ENCODE measurements at regions not wholly inside any gene's neighbourhood (a gene's known extent, or its start where the extent isn't known, plus 50 kb on each side); places are given as distances from the start of the nearest gene placed in this dataset.

GRCh38 chr7:46450886-46451285, 529.8 kb upstream of the IGFBP3 start:
- Histone ChIP-seq H3K4me3 (no peak overlapping the region), H3K36me3 (no peaks in the 10 kb centered on the region), H3K27ac (no peak overlapping the region), H3K9me3 (no peaks in the 10 kb centered on the region), H3K4me1 (peaks cover 0 to 2% of the 10 kb centered on the region in 2 donors), H3K27me3 (no peaks in the 10 kb centered on the region)
- no peak for DNase-seq (ENCODE audit: low spot score in 2 of 2)
- TF ChIP-seq, protein P1, sequence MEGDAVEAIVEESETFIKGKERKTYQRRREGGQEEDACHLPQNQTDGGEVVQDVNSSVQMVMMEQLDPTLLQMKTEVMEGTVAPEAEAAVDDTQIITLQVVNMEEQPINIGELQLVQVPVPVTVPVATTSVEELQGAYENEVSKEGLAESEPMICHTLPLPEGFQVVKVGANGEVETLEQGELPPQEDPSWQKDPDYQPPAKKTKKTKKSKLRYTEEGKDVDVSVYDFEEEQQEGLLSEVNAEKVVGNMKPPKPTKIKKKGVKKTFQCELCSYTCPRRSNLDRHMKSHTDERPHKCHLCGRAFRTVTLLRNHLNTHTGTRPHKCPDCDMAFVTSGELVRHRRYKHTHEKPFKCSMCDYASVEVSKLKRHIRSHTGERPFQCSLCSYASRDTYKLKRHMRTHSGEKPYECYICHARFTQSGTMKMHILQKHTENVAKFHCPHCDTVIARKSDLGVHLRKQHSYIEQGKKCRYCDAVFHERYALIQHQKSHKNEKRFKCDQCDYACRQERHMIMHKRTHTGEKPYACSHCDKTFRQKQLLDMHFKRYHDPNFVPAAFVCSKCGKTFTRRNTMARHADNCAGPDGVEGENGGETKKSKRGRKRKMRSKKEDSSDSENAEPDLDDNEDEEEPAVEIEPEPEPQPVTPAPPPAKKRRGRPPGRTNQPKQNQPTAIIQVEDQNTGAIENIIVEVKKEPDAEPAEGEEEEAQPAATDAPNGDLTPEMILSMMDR (IDR thresholded peaks at IDR 0.05), result no peak
- intact Hi-C loops (cut with DNase I), result loop anchor here (10.0 kb wide), 1 partner anchor 154 kb away; no protein-coding TSS in a partner anchor

DNA sequence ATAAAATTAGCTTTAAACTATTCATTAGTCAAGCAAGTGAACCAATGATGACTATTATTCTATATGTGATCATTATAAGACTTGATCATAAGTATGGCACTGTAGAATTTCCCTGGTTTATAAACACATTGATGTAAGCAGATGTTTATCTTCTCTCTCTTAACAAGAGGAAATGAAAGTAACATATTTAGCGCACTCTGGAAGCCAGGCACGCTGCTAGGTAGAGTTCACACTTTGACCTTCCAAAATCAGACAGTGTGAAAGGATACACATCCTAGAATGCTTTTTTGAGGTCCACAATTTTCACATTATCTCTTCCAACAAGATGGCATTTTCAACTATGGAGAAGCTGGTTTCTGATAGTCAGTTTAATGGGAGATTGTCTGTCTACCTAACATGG, 529.4 kb upstream of the IGFBP3 start:
- TF ChIP-seq, protein P1 (IDR thresholded peaks at IDR 0.05), result no peak
- intact Hi-C loops (cut with DNase I), result loop anchor here (10.0 kb wide), 1 partner anchor 154 kb away; no protein-coding TSS in a partner anchor
- Histone ChIP-seq H3K4me3 (no peak overlapping the region), H3K36me3 (no peaks in the 10 kb centered on the region), H3K27ac (no peak overlapping the region), H3K4me1 (no peaks in the 10 kb centered on the region), H3K9me3 (no peaks in the 10 kb centered on the region), H3K27me3 (no peaks in the 10 kb centered on the region)
- DNase-seq (ENCODE audit: low spot score in 2 of 2), result no peak

DNA sequence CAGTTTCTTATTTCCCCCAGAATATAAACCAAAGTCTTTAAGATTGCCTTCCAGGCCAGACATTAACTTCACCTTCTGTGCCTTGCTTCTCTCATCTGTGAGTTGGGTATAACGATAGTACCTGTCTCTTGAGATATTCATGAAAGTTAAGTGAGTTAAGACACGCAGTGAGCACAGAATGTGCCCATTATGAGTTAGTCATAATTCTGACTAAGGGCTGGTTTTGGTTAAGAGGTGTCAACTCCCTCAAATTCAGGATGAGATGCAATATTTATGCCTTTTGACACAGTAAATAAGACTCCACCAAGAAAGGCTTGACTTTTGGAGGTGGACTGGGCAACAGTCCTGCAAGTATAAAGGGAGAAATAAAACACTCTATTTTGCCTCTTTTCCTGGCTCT, 528.7 kb upstream of the IGFBP3 start:
- intact Hi-C loops (cut with DNase I), result loop anchor here (10.0 kb wide), 1 partner anchor 155 kb away; no protein-coding TSS in a partner anchor
- DNase-seq (ENCODE audit: low spot score in 2 of 2), result no peak
- TF ChIP-seq, protein P1 (IDR thresholded peaks at IDR 0.05), result no peak
- no peak overlapping the region for H3K4me3 ChIP-seq
- H3K27me3 ChIP-seq, result no peaks in the 10 kb centered on the region
- H3K9me3 ChIP-seq, result no peaks in the 10 kb centered on the region
- H3K4me1 ChIP-seq, result no peaks in the 10 kb centered on the region
- H3K36me3 ChIP-seq, result no peaks in the 10 kb centered on the region
- H3K27ac ChIP-seq, result no peak overlapping the region

GRCh38 chr7:46448478-46448877, 527.4 kb upstream of the IGFBP3 start:
- Histone ChIP-seq H3K4me1 (no peaks in the 10 kb centered on the region), H3K36me3 (no peaks in the 10 kb centered on the region), H3K4me3 (no peak overlapping the region), H3K27ac (no peak overlapping the region), H3K9me3 (no peaks in the 10 kb centered on the region), H3K27me3 (no peaks in the 10 kb centered on the region)
- intact Hi-C loops (cut with DNase I), result no loop called here
- TF ChIP-seq, protein P1 (IDR thresholded peaks at IDR 0.05), result no peak
- no peak for DNase-seq (ENCODE audit: low spot score in 2 of 2)

DNA sequence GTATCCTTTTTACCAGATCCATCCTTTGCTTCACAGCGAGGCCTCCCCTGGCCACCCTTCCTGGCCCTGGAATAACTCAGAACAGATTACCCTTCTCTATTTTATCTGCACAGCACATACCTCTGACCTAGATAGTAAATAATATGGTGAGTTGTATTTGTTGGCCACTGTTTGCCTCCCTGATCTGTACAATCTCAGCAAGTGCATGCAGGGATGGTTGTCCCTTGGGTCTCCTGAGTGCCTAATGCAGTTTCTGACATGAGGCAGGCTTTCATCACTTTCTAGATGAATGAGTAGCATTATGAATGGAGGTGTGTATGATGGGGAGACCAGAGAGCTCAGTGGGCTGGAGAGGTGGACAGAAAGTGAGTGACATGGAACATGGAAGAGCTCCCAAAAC, 525.1 kb upstream of the IGFBP3 start:
- no peak overlapping the region for H3K4me3 ChIP-seq
- no peaks in the 10 kb centered on the region for H3K27me3 ChIP-seq
- TF ChIP-seq, protein P1 (IDR thresholded peaks at IDR 0.05), result no peak
- no peak overlapping the region for H3K27ac ChIP-seq
- H3K9me3 ChIP-seq, result no peaks in the 10 kb centered on the region
- intact Hi-C loops (cut with DNase I), result no loop called here
- H3K4me1 ChIP-seq, result no peaks in the 10 kb centered on the region
- no peak for DNase-seq (ENCODE audit: low spot score in 2 of 2)
- no peaks in the 10 kb centered on the region for H3K36me3 ChIP-seq

- no peaks in the 10 kb centered on the region for H3K27me3 ChIP-seq
- no peaks in the 10 kb centered on the region for H3K36me3 ChIP-seq
- H3K4me1 ChIP-seq, result no peaks in the 10 kb centered on the region
- no peak overlapping the region for H3K4me3 ChIP-seq
- DNase-seq (ENCODE audit: low spot score in 2 of 2), result no peak
- intact Hi-C loops (cut with DNase I), result no loop called here
- TF ChIP-seq, protein P1 (IDR thresholded peaks at IDR 0.05), result no peak
- H3K27ac ChIP-seq, result no peak overlapping the region
- H3K9me3 ChIP-seq, result no peaks in the 10 kb centered on the region
Measured at GRCh38 chr7:46444256-46444655, 523.2 kb upstream of the IGFBP3 start.

Data from ascending aorta (tissue), 2 donors.